Activated effector memory CD4-positive, alpha-beta T cell treated with anti-CD3 and anti-CD28 coated beads, Interleukin-2, amount 50 U/mL, for 16 hours (primary cell): ENCODE measurements at regions not wholly inside any gene's neighbourhood (a gene's known extent, or its start where the extent isn't known, plus 50 kb on each side); places are given as distances from the start of the nearest gene placed in this dataset.

Experiments
- DNase-seq: peaks from one replicate; pipeline ENCODE4 v3.0.0-alpha.2; 2020

GRCh38 chr20:58087562-58087858 is 140.9 kb downstream of the ANKRD60 start:
- DNase-seq = no peak

DNA sequence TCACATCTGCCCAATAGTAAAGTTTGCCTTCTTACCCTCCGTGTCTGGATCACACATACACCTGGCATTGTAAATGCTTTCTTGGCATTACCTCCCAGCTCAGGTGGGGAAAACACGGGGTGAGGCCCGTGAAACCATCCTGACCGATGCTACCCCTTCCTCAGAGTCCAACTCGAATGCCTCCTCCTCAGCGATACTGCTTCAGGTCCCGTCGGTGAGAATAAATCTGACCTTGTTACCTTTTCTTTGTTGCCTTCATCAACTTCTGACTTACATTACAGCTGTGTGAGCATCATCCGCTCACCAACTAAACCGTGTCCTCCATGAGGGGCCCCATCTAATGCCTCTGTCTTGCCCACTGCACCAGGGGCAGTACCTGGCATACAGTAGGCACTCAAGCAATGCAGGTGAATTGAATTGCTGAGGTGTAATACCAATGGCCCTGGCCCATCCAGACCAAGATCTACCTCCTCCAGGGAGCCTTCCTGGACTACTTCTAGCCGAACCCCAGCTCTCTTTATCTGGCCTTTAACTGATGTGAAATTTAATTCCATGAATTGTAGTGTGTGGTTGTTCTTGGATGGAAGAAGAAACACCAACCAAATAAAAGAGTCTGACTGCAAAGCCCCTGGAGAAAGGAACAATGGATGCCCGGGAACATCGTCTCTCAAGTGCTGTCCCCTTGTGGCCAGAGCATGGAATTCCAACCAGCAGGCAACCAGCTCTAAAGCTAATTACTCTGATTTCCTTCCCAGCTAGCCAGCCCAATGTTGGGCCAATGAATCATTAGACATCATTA is 141.5 kb downstream of the ANKRD60 start:
- no peak for DNase-seq

DNA sequence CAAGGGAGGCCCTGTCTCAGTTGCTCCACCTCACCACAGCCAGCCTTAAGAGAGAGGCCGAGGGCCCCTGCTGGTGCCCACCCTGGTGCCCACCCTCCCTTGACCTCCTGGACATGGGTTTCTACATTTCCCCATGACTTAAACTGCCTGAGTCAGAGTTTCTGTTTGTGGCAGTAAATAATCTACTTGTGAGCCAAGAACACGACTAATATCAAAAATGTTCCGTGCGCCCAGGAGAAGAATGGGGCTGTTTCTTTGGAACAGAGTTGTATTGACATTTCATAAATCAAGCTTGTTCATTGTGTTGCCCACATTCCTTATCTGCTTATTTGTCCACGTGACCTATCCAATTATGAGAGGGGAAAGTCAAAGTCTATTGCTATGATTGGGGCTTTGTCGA is 143.5 kb downstream of the ANKRD60 start:
- no peak for DNase-seq

DNA sequence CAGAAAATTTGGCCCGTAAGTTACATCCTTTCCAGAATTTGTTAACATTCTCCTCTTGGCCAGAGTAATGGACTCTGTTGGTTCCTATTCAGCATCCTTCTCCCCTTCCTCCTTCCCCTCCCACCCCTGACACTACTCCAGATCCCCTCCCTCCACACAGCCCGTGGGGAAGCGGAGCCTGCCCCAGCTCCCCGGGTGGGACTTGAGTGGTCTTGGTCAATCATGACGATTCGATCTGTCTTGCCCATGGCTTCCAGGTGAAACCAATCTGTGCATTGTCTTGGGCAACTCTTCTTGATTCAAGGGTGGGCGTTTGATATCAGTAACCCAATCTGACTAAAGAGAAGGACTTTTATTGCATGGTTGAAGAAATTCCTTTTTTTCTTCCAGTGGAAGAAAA is 143.9 kb downstream of the ANKRD60 start:
- no peak for DNase-seq

DNA sequence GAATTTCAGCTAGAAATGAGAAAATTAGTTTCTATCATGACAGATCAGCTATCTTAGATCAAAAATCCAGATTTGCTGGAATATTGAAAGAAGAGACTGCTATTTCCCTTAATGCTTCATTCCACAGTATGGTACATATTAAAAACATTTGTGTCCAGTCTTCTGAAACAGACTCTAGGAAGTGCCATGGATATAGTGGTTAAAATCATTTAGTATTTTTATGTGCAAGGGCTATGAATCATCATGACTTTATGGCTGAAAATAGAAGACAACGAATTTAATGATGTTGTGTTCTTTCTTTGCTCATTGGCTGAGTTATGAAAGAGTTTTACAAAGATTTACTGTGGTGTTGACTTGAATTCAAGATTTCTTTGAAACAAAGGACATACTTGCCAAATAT is 146.6 kb downstream of the ANKRD60 start:
- DNase-seq = no peak

GRCh38 chr20:58078741-58079522 is 149.5 kb downstream of the ANKRD60 start:
- DNase-seq = no peak

DNA sequence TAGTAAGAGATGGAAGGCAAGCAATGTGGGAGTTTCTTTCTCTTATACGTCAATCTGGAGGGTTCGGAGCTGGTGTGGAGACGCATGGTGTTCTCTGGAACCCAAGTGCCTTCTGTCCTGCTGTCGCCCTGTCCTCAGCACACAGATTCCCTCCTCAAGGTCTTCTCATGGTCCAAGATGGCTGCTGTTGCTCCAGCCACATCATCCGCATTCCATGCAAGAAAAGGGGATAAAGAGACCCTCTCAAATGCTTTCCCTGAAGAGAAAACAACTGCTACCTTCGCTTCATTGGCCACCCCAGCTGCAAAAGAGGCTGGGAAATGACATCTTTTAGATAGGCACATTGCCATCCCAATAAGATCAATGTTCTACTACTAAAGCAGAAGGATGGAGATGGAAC is 151.2 kb downstream of the ANKRD60 start:
- DNase-seq = no peak

GRCh38 chr20:58076405-58076804 is 152.0 kb downstream of the ANKRD60 start:
- no peak for DNase-seq

DNA sequence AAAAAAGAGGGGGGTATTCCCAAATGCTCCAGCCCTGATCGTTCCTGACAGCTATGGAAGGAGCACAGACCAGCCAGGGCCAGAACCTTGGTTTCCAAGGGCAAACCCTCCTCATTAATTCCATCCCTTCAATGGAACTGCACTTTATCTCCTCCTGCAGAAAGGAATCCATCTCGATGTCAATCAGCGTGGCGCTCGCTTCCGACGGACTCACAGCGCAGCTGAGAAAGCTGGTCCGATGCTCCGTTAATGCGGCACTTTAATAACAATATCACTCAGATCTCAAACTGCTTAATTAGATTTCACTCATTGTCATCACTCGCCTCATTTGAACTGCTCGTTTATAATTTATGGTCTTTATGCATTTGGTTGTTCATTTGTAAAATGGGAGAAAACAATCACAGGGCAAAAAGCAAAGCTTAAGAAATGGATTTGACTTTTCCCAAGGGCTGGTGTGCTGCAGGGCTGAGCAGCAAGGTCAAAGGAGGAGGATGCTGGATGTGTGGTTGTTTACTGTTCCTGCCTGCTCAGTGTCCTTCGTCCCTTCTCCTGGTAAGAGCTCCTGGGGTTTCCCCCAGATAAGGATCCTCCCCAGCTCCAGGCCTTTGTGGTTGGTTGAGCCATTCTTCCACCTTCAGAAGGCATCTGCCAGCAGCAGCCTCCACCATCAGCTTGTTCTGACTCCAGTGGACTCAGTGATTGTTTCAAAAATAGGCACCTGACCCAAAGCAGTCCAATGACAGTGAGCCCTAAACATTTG is 152.7 kb downstream of the ANKRD60 start:
- no peak for DNase-seq

GRCh38 chr20:58073945-58074856 is 154.3 kb downstream of the ANKRD60 start:
- DNase-seq = no peak

- no peak for DNase-seq
These were observed 155.5 kb downstream of the ANKRD60 start for GRCh38 chr20:58072695-58073671.

GRCh38 chr20:58071991-58072390 is 156.5 kb downstream of the ANKRD60 start:
- DNase-seq = no peak

GRCh38 chr20:58071298-58071697 is 157.2 kb downstream of the ANKRD60 start:
- no peak for DNase-seq

DNA sequence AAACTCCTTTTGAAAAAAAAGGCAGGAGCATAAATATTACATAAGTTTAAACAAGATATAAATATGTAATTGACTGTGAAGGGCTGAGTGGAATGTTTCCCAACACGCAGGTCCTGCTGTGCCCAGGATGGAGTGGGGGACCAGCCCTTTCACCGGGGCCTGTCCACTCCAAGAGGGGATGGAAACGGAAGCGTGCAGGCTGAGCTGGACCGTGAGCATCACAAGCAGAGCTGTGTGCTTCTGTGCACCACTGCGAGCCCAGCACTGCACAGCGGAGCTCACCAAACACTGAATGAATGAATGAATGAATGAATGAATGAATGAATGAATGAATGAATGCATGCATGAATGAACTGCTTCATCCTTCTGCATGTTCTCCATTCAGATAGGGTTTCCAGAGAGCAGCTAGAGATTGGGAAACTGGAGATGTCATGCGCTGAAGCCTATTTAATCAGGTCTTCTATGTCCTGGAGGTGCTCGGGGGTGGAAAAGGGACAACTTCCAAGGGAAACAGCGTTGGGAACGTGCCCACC is 157.7 kb downstream of the ANKRD60 start:
- DNase-seq = no peak

DNA sequence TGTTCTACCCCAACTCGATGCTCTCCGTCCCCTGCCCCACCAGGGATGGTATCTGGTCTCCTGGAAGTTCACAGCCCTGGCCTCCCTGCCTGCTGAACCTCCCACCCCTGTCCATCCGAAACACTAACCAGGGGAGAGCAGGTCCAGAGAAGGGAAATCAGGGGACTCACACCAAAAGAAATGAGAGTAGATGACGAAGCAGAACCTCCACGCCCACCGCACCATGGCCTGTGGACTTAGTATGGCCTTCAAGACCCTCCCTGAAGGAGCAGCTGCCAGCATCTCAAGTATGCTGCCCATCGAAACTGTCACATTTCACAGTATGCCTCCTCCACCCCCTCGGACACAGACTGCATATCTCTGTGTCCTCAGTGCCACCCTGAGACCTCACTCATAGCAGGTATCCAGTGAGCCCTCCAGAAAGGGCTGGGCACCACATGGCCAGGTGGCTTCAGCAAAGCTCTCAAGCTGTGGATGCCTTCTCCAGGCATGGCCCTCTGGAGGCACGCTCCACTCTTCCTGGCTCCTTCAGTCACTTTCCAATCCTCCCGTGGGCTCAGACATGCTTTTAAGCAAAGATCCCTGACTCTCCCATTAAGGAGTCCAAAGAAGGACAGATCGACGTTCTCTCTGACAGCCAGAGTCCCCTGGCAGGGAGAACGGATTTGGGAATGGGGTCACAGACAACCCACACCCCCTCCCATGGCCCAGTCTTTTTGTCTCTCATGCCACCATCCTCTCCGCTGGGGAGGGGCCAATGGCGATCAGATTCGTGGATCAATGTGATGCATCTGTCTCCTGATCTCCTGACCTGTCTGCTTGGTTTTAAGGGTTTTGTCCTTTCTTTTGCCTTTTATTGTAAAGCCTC is 158.4 kb downstream of the ANKRD60 start:
- no peak for DNase-seq

GRCh38 chr20:58069207-58069606 is 159.2 kb downstream of the ANKRD60 start:
- no peak for DNase-seq

GRCh38 chr20:58065508-58066361 is 162.7 kb downstream of the ANKRD60 start:
- no peak for DNase-seq

GRCh38 chr20:58064411-58065010 is 163.9 kb downstream of the ANKRD60 start:
- no peak for DNase-seq

DNA sequence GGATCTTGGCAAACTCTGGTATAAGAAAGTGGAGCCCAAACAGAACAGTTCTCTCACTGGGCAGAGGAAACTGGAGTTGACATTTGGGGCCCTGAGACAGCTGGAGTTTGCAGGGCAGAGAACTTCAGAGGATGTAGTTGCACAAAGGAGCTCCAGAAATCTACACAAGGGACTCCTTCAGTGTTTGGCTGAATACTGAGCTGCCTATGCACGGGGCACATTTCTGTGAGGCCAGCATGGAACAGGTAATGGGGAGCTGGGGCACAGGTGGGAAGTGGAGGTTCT is 169.3 kb downstream of the ANKRD60 start:
- no peak for DNase-seq
